ENCODE measurements at regions not wholly inside any gene's neighbourhood (a gene's known extent, or its start where the extent isn't known, plus 50 kb on each side); places are given as distances from the start of the nearest gene placed in this dataset.
A peak's percentile ranks its signal among the peaks of the same experiment; 100 is the strongest.

DNA sequence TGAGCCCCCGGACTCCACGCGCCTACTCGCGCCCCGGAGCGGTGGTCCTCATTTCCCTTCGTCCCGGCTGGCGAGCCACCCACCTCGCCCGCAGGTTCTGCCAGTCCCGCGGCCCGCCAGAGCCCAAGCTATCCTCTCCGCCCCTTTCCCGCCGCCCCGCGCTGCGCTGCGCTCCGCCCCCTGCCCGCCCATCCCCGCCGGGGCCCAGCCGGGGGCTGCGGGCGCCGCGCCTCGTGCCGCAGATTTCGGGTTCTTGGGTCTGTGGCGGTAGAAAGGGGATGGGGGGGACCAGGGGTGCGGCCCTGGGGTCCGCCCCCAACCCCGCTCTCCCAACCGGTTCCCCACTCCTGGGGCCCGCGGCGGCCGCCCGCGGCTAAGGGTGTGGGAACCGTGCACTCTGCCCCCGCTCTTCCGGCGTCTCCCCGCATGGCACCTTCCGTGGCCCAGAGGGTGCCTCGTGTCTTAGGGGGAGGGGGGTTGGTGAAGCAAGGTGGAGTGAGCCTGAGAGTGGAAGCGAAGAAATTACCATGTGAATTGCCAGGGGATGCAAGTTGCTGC lies 650.8 kb upstream of the DIPK2B start:
- no peaks in the 10 kb centered on the region for H3K27me3 Mint-ChIP-seq (ENCODE audit: insufficient read depth)
- H3K27ac Mint-ChIP-seq = peak overlapping the region; percentile 93
- peak; percentile 38 for DNase-seq (ENCODE audit: low spot score)
- intact Hi-C loops (cut with micrococcal nuclease) = loop anchor here (1.0 to 2.0 kb wide), 3 partner anchors 45 to 229 kb away; no protein-coding TSS in a partner anchor
- H3K4me3 Mint-ChIP-seq = peak overlapping the region; percentile 94
- H3K4me1 Mint-ChIP-seq (ENCODE audit: low read depth) = peaks cover 29% of the 10 kb centered on the region
- H3K9me3 Mint-ChIP-seq = no peaks in the 10 kb centered on the region
- peaks cover 21% of the 10 kb centered on the region for H3K36me3 Mint-ChIP-seq (ENCODE audit: low read depth)

- Mint-ChIP-seq H3K27ac (peak overlapping the region; percentile 94), H3K27me3 (ENCODE audit: insufficient read depth) (no peaks in the 10 kb centered on the region), H3K36me3 (ENCODE audit: low read depth) (peaks cover 24% of the 10 kb centered on the region), H3K9me3 (no peaks in the 10 kb centered on the region), H3K4me3 (peak overlapping the region; percentile 94), H3K4me1 (ENCODE audit: low read depth) (peaks cover 33% of the 10 kb centered on the region)
- intact Hi-C loops (cut with micrococcal nuclease) = loop anchor here (1.0 to 2.0 kb wide), 3 partner anchors 45 to 228 kb away; no protein-coding TSS in a partner anchor
- DNase-seq (ENCODE audit: low spot score) = peak; percentile 5
These were observed 650.2 kb upstream of the DIPK2B start for GRCh38 chrX:45850775-45851433.

GRCh38 chrX:45850197-45850774 lies 649.6 kb upstream of the DIPK2B start:
- Mint-ChIP-seq H3K27ac (peak overlapping the region; percentile 94), H3K36me3 (ENCODE audit: low read depth) (peaks cover 28% of the 10 kb centered on the region), H3K4me1 (ENCODE audit: low read depth) (peaks cover 36% of the 10 kb centered on the region), H3K27me3 (ENCODE audit: insufficient read depth) (no peaks in the 10 kb centered on the region), H3K4me3 (peak overlapping the region; percentile 94), H3K9me3 (no peaks in the 10 kb centered on the region)
- no peak for DNase-seq (ENCODE audit: low spot score)
- intact Hi-C loops (cut with micrococcal nuclease) = loop anchor here (2.0 kb wide), 2 partner anchors 91 to 227 kb away; no protein-coding TSS in a partner anchor

DNA sequence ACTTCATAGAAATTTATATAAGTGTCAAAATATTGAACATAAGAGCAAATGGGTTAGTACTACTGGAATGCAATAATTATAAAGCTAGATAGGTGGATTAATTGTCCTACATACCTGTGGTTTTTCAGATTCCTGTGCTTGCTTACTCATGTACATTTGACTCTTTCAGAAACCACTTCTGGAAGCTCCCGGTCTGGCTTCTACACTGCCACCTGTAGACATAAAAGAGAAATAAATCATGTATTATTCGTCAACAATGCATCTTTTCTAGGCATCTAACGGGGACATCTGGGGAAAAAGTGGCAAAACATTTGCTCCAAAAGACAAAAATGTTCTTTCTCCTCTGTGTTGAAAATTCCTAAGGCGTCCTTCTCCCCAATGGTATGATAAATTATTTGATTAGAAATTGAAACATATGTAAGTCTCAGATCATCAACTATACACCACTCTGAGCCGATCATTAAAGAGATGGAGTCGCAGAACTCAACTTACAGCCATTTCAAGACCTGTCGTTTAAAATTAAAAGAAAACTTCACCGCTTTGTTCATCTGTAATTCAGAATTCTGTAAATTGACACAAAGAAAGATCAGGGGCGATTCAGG lies 648.7 kb upstream of the DIPK2B start:
- Mint-ChIP-seq H3K4me3 (peak overlapping the region; percentile 94), H3K36me3 (ENCODE audit: low read depth) (peaks cover 30% of the 10 kb centered on the region), H3K27ac (peak overlapping the region; percentile 94), H3K9me3 (no peaks in the 10 kb centered on the region), H3K27me3 (ENCODE audit: insufficient read depth) (no peaks in the 10 kb centered on the region), H3K4me1 (ENCODE audit: low read depth) (peaks cover 34% of the 10 kb centered on the region)
- intact Hi-C loops (cut with micrococcal nuclease) = loop anchor here (1.0 to 2.0 kb wide), 3 partner anchors 25 to 334 kb away; no protein-coding TSS in a partner anchor
- DNase-seq (ENCODE audit: low spot score) = no peak

GRCh38 chrX:45847961-45848360 lies 647.3 kb upstream of the DIPK2B start:
- Mint-ChIP-seq H3K9me3 (no peaks in the 10 kb centered on the region), H3K4me3 (peak overlapping the region; percentile 81), H3K36me3 (ENCODE audit: low read depth) (peaks cover 43% of the 10 kb centered on the region), H3K27ac (no peak overlapping the region), H3K4me1 (ENCODE audit: low read depth) (peaks cover 37% of the 10 kb centered on the region), H3K27me3 (ENCODE audit: insufficient read depth) (no peaks in the 10 kb centered on the region)
- DNase-seq (ENCODE audit: low spot score) = no peak
- intact Hi-C loops (cut with micrococcal nuclease) = loop anchor here (2.0 kb wide), 1 partner anchor 23 kb away; no protein-coding TSS in a partner anchor

GRCh38 chrX:45846328-45846727 lies 645.7 kb upstream of the DIPK2B start:
- Mint-ChIP-seq H3K4me3 (peak overlapping the region; percentile 65), H3K4me1 (ENCODE audit: low read depth) (peaks cover 38% of the 10 kb centered on the region)

GRCh38 chrX:45845142-45845541 lies 644.5 kb upstream of the DIPK2B start:
- Mint-ChIP-seq H3K36me3 (ENCODE audit: low read depth) (peaks cover 57% of the 10 kb centered on the region), H3K27me3 (ENCODE audit: insufficient read depth) (no peaks in the 10 kb centered on the region), H3K4me3 (no peak overlapping the region), H3K4me1 (ENCODE audit: low read depth) (peaks cover 43% of the 10 kb centered on the region), H3K9me3 (no peaks in the 10 kb centered on the region), H3K27ac (no peak overlapping the region)
- intact Hi-C loops (cut with micrococcal nuclease) = no loop called here
- DNase-seq (ENCODE audit: low spot score) = no peak

More at GRCh38 chrX:45846328-45846727, 645.7 kb upstream of the DIPK2B start:
- H3K9me3 Mint-ChIP-seq = no peaks in the 10 kb centered on the region
- peaks cover 55% of the 10 kb centered on the region for H3K36me3 Mint-ChIP-seq (ENCODE audit: low read depth)
- H3K27me3 Mint-ChIP-seq (ENCODE audit: insufficient read depth) = no peaks in the 10 kb centered on the region
- H3K27ac Mint-ChIP-seq = no peak overlapping the region
- intact Hi-C loops (cut with micrococcal nuclease) = no loop called here
- no peak for DNase-seq (ENCODE audit: low spot score)

DNA sequence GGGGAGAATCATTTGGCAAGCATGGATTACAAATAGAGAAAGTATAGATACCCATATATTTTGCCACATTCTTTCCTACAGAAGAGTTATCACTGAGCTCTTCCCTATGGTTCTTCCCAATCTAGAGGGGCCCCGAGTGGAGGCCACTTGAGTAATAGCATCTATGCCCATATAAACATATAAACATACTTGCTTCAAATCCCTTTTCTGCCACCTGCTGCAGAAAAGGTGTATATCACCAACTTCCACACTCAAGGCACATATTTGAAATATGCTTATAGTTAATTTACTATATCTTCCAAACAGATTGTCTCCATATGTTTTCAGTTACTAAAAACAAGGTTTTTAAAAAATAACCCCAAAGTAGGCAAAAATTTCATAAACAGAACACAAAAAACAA lies 642.8 kb upstream of the DIPK2B start:
- intact Hi-C loops (cut with micrococcal nuclease) = loop anchor here (1.0 kb wide), 2 partner anchors 42 to 328 kb away; no protein-coding TSS in a partner anchor
- Mint-ChIP-seq H3K27ac (peak overlapping the region; percentile 56), H3K27me3 (ENCODE audit: insufficient read depth) (no peaks in the 10 kb centered on the region), H3K9me3 (no peaks in the 10 kb centered on the region), H3K4me3 (peak overlapping the region; percentile 75), H3K36me3 (ENCODE audit: low read depth) (peaks cover 49% of the 10 kb centered on the region), H3K4me1 (ENCODE audit: low read depth) (peaks cover 47% of the 10 kb centered on the region)
- DNase-seq (ENCODE audit: low spot score) = no peak

DNA sequence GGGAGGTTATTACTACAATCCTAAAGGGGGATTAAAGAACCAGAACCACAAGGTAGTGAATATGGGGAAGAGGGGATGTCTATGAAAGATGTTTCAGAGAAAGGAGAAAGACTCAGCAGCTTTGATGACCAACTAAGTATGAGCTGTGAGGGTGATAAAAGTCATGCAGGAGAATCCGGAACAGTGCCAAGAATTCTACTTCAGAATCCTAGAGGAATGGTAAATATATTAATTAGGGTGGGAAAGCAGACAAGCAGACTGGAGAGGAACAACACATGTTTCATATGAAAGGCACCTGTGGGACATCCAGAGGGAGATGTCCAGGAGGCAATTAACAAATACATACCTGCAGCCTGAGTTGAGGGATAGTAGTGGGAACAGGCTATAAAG lies 642.2 kb upstream of the DIPK2B start:
- H3K27me3 Mint-ChIP-seq (ENCODE audit: insufficient read depth) = no peaks in the 10 kb centered on the region
- no peaks in the 10 kb centered on the region for H3K9me3 Mint-ChIP-seq
- DNase-seq (ENCODE audit: low spot score) = no peak
- intact Hi-C loops (cut with micrococcal nuclease) = loop anchor here (1.0 kb wide), 2 partner anchors 42 to 328 kb away; no protein-coding TSS in a partner anchor
- peak overlapping the region; percentile 94 for H3K27ac Mint-ChIP-seq
- peaks cover 47% of the 10 kb centered on the region for H3K36me3 Mint-ChIP-seq (ENCODE audit: low read depth)
- H3K4me1 Mint-ChIP-seq (ENCODE audit: low read depth) = peaks cover 47% of the 10 kb centered on the region
- H3K4me3 Mint-ChIP-seq = peak overlapping the region; percentile 75

DNA sequence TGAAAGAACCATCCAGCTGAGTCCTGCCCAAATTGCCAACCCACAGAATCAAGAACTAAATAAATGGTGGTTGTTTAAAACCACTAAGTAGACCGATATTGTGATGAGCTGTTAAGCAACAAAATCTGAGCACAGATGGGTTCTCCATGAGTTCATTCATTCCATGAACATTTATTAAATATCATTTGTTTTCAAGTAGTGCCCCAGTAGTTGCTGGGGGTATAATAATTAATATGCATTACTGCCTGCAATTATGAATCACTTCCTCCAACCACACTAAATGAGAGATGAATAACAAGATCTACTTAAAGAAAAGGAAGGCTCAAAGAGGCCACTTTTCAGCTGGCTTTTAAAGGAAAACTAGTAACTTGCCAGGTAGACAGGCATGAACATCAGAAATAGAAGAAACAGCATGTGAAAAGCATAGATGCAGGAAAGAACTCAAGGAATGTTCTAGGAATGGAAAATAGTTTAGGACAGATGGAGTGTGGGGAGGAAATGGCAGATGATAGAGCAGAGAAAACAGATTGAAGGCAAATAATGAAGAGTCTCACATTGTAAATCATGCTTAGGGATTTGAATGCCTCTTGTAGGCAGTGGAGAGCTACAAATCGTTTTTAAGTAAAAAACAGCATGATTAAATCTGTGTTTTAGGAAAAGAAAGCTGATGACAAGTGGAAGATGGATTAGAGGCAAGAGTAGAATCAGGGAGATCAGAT lies 641.7 kb upstream of the DIPK2B start:
- DNase-seq (ENCODE audit: low spot score) = no peak
- H3K27me3 Mint-ChIP-seq (ENCODE audit: insufficient read depth) = no peaks in the 10 kb centered on the region
- intact Hi-C loops (cut with micrococcal nuclease) = no loop called here
- peak overlapping the region; percentile 75 for H3K4me3 Mint-ChIP-seq
- H3K27ac Mint-ChIP-seq = peak overlapping the region; percentile 94
- H3K36me3 Mint-ChIP-seq (ENCODE audit: low read depth) = peaks cover 45% of the 10 kb centered on the region
- H3K9me3 Mint-ChIP-seq = no peaks in the 10 kb centered on the region
- peaks cover 47% of the 10 kb centered on the region for H3K4me1 Mint-ChIP-seq (ENCODE audit: low read depth)

DNA sequence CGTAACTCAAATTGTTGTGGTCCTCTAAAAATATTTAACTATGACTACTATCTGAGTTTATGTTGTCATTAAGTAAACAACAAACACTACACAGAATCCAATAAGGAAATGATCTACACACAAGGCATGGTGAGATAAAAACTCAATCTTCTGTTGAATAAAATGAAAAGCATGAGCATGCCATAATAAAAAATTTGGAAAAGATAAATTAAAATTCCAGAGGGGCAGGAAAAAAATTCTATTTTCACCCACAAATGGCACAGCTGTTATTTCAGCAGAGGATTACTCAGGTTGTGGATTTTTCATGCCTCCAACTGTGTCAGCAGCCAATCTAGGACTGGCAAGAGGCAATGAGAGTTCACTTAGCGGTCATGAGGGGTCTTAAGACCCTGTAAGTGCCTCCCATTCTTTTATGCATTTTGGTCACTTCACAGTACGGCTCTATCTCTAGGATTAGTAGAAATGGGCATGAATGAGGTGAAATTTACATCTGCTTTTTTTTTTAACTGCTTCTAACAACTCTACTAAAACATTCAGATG lies 639.8 kb upstream of the DIPK2B start:
- Mint-ChIP-seq H3K36me3 (ENCODE audit: low read depth) (peaks cover 38% of the 10 kb centered on the region), H3K4me1 (ENCODE audit: low read depth) (peaks cover 42% of the 10 kb centered on the region), H3K27ac (no peak overlapping the region), H3K4me3 (no peak overlapping the region), H3K27me3 (ENCODE audit: insufficient read depth) (no peaks in the 10 kb centered on the region), H3K9me3 (no peaks in the 10 kb centered on the region)
- intact Hi-C loops (cut with micrococcal nuclease) = no loop called here
- DNase-seq (ENCODE audit: low spot score) = no peak

DNA sequence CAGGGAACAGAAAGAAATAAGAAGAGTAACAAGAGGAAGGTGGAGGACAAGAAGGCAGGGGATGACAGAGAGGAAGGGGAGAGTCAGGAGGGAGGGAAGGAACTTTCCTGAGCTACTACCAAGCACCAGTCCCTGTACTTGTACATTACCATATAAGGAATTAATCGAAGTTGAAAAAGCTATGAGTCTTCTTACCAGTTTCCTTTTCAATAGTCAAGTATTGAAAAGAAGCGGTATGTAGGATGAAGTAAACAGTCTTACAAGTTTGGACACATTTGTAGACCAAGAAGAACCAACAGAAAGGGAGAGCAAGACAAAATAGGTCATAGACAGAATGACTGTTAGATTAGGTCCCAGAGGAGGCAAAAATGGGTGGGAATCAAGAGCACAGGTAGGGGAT lies 629.7 kb upstream of the DIPK2B start:
- Mint-ChIP-seq H3K27me3 (ENCODE audit: insufficient read depth) (no peaks in the 10 kb centered on the region), H3K4me1 (ENCODE audit: low read depth) (peaks cover 32% of the 10 kb centered on the region), H3K9me3 (no peaks in the 10 kb centered on the region), H3K36me3 (ENCODE audit: low read depth) (peaks cover 43% of the 10 kb centered on the region), H3K4me3 (peak overlapping the region; percentile 21), H3K27ac (peak overlapping the region; percentile 87)
- intact Hi-C loops (cut with micrococcal nuclease) = no loop called here
- DNase-seq (ENCODE audit: low spot score) = no peak

Data from activated T-helper 1 cell treated with anti-CD3 and anti-CD28 coated beads, Interleukin-12 subunit alpha, Interleukin-12 subunit beta, Interleukin-2, Interleukin-4 antibody, amounts not matched to agents 30 ng/mL and 10 ng/mL and 1 ng/mL, durations not matched to agents 14 hours and 24 hours and 36 hours (primary cell).